ENCODE measurements at regions not wholly inside any gene's neighbourhood (a gene's known extent, or its start where the extent isn't known, plus 50 kb on each side); places are given as distances from the start of the nearest gene placed in this dataset.

DNA sequence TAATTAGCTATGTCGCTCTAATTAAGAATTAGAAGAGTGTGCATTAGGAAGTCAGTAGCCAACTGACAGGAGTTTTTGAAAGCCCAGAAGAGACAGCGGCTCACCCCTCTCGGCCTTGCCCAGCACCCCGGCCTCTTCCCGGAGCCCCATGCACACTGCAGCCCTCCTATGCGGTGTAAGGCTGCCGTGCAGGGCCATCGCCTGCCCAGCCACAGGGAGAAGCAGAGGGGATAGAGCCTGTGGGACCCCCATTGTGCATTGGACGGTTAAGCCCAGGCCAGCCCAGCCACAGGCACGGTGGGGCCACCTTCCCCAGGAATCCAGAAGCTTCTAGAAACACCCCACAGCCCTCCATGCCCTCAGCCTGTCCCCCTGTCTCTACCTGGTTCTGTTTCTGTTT, 569.7 kb upstream of the MKI67 start:
- Histone ChIP-seq H3K9me1 (replicated peaks; ENCODE audit: control insufficient read depth, extremely low read depth, insufficient read depth, low read length) (no peaks in the 10 kb centered on the region), H3K79me2 (ENCODE audit: control insufficient read depth, insufficient read depth, low read length) (no peaks in the 10 kb centered on the region), H3K9me3 (replicated peaks; ENCODE audit: control insufficient read depth, insufficient read depth, low read length) (no peaks in the 10 kb centered on the region), H4K20me1 (replicated peaks; ENCODE audit: control insufficient read depth, extremely low read depth, insufficient read depth, low read length) (no peaks in the 10 kb centered on the region), H3K9ac (replicated peaks; ENCODE audit: extremely low read depth, insufficient read depth, low read length) (no peak overlapping the region), H3K4me3 (replicated peaks in 1 of 3; ENCODE audit: insufficient read depth in 1 of 3, low read depth in 1 of 3, low read length in 3 of 3) (no peak overlapping the region), H3K36me3 (ENCODE audit: control insufficient read depth in 2 of 2, extremely low read depth in 1 of 2, insufficient read depth in 2 of 2, low read length in 2 of 2) (no peaks in the 10 kb centered on the region), H3K27ac (ENCODE audit: insufficient read depth, low read depth, low read length) (no peak overlapping the region), H3K4me1 (ENCODE audit: control insufficient read depth, extremely low read depth, insufficient read depth, low read length) (no peaks in the 10 kb centered on the region), H2AFZ (ENCODE audit: low read depth, low read length) (no peak overlapping the region), H3K4me2 (ENCODE audit: insufficient read depth, low read length) (no peak overlapping the region), H3K27me3 (ENCODE audit: control insufficient read depth in 2 of 2, insufficient read depth in 2 of 2, low read length in 2 of 2) (no peaks in the 10 kb centered on the region)
- CTCF ChIA-PET = no interaction called here
- intact Hi-C loops (cut with micrococcal nuclease) = no loop called here
- POLR2A ChIA-PET = no interaction called here
- BruUV-seq (replicated peaks) = no TSS peak
- dilution Hi-C loops (cut with MboI; ENCODE audit: extremely low pct_ligation_motif_present, low sequenced_read_pairs) = no loop called here
- no peak for FAIRE-seq
- DNase-seq (ENCODE audit: low read depth, low spot score) = no peak
- TF ChIP-seq, protein P1, sequence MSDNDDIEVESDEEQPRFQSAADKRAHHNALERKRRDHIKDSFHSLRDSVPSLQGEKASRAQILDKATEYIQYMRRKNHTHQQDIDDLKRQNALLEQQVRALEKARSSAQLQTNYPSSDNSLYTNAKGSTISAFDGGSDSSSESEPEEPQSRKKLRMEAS (IDR thresholded peaks at IDR 0.05; ENCODE audit: insufficient read depth, insufficient read length) = no peak
- TF ChIP-seq FOS (IDR thresholded peaks at IDR 0.05; ENCODE audit: borderline replicate concordance, insufficient read depth, low read length) = no peak
- TF ChIP-seq JUN (IDR thresholded peaks at IDR 0.05; ENCODE audit: borderline replicate concordance, insufficient read depth, insufficient read length, low read depth) = no peak
- no peak for TF ChIP-seq EZH2 (IDR thresholded peaks at IDR 0.05; ENCODE audit: borderline replicate concordance, low read depth, low read length, severe bottlenecking)
- TF ChIP-seq GATA2 (IDR thresholded peaks at IDR 0.05; ENCODE audit: insufficient read depth, insufficient read length, low read depth, low read length) = no peak
- TF ChIP-seq POLR2A (IDR thresholded peaks at IDR 0.05; ENCODE audit: low read depth, low read length) = no peak
- no peak for TF ChIP-seq POLR2AphosphoS5 (IDR thresholded peaks at IDR 0.05; ENCODE audit: insufficient read depth, low read depth, low read length)
- TF ChIP-seq, protein P2, sequence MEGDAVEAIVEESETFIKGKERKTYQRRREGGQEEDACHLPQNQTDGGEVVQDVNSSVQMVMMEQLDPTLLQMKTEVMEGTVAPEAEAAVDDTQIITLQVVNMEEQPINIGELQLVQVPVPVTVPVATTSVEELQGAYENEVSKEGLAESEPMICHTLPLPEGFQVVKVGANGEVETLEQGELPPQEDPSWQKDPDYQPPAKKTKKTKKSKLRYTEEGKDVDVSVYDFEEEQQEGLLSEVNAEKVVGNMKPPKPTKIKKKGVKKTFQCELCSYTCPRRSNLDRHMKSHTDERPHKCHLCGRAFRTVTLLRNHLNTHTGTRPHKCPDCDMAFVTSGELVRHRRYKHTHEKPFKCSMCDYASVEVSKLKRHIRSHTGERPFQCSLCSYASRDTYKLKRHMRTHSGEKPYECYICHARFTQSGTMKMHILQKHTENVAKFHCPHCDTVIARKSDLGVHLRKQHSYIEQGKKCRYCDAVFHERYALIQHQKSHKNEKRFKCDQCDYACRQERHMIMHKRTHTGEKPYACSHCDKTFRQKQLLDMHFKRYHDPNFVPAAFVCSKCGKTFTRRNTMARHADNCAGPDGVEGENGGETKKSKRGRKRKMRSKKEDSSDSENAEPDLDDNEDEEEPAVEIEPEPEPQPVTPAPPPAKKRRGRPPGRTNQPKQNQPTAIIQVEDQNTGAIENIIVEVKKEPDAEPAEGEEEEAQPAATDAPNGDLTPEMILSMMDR (IDR thresholded peaks at IDR 0.05; ENCODE audit: extremely low read depth in 1 of 2, insufficient read depth in 1 of 2, low read depth in 1 of 2, low read length in 2 of 2) = no peak
- no peak for TF ChIP-seq MYC (IDR thresholded peaks at IDR 0.05; ENCODE audit: low read depth, low read length)
